Duodenal mucosa (tissue), 2 donors: ENCODE measurements at regions not wholly inside any gene's neighbourhood (a gene's known extent, or its start where the extent isn't known, plus 50 kb on each side); places are given as distances from the start of the nearest gene placed in this dataset.

Experiments
- H3K27ac ChIP-seq: one replicate; pipeline ENCODE4 v1.7.0; 2013; ENCODE audit warnings: low read depth, low read length
- H3K27me3 ChIP-seq, 2 donors: one replicate each; pipeline ENCODE4 v1.7.0; 2013; ENCODE audit warnings: low read length in 2 of 2, control low read depth in 1 of 2; ENCODE audit not compliant: insufficient read depth in 2 of 2, control insufficient read depth in 1 of 2
- H3K36me3 ChIP-seq, 2 donors: one replicate each; pipeline ENCODE4 v1.7.0; 2013; ENCODE audit warnings: low read length in 2 of 2, control low read depth in 1 of 2; ENCODE audit not compliant: insufficient read depth in 2 of 2, control insufficient read depth in 1 of 2
- H3K4me1 ChIP-seq, 2 donors: one replicate each; pipeline ENCODE4 v1.7.0; 2013; ENCODE audit warnings: low read length in 2 of 2, control low read depth in 1 of 2; ENCODE audit not compliant: insufficient read depth in 2 of 2, control insufficient read depth in 1 of 2
- H3K4me3 ChIP-seq, 2 donors: one replicate each; pipeline ENCODE4 v1.7.0; 2013; ENCODE audit warnings: low read length in 2 of 2, low read depth in 1 of 2
- H3K9ac ChIP-seq, 2 donors: one replicate each; pipeline ENCODE4 v1.7.0; 2013; ENCODE audit warnings: low read length in 2 of 2, low read depth in 1 of 2
- H3K9me3 ChIP-seq, 2 donors: one replicate each; pipeline ENCODE4 v1.7.0; 2013; ENCODE audit warnings: low read length in 2 of 2, control low read depth in 1 of 2; ENCODE audit not compliant: control insufficient read depth in 1 of 2

GRCh38 chr2:120401275-120402066, 55.5 kb downstream of the INHBB start:
- peaks cover 0 to 6% of the 10 kb centered on the region in 2 donors for H3K27me3 ChIP-seq
- no peak overlapping the region for H3K9ac ChIP-seq
- H3K27ac ChIP-seq = no peak overlapping the region
- H3K4me1 ChIP-seq = peaks cover 0 to 4% of the 10 kb centered on the region in 2 donors
- H3K9me3 ChIP-seq = no peaks in the 10 kb centered on the region
- H3K36me3 ChIP-seq = no peaks in the 10 kb centered on the region
- H3K4me3 ChIP-seq = no peak overlapping the region

GRCh38 chr2:120402067-120402433, 56.1 kb downstream of the INHBB start:
- no peaks in the 10 kb centered on the region for H3K36me3 ChIP-seq
- H3K27me3 ChIP-seq = peaks cover 0 to 4% of the 10 kb centered on the region in 2 donors
- H3K9me3 ChIP-seq = no peaks in the 10 kb centered on the region
- no peak overlapping the region for H3K9ac ChIP-seq
- H3K27ac ChIP-seq = no peak overlapping the region
- no peak overlapping the region for H3K4me3 ChIP-seq
- H3K4me1 ChIP-seq = peaks cover 0 to 4% of the 10 kb centered on the region in 2 donors

GRCh38 chr2:120402508-120402907, 56.6 kb downstream of the INHBB start:
- Histone ChIP-seq H3K4me3 (no peak overlapping the region), H3K27ac (no peak overlapping the region), H3K27me3 (no peaks in the 10 kb centered on the region), H3K9me3 (no peaks in the 10 kb centered on the region), H3K36me3 (no peaks in the 10 kb centered on the region), H3K9ac (no peak overlapping the region), H3K4me1 (peaks cover 0 to 4% of the 10 kb centered on the region in 2 donors)

- H3K9me3 ChIP-seq = no peaks in the 10 kb centered on the region
- no peaks in the 10 kb centered on the region for H3K27me3 ChIP-seq
- no peaks in the 10 kb centered on the region for H3K36me3 ChIP-seq
- no peak overlapping the region for H3K27ac ChIP-seq
- no peak overlapping the region for H3K4me3 ChIP-seq
- H3K4me1 ChIP-seq = peaks cover 0 to 4% of the 10 kb centered on the region in 2 donors
- no peak overlapping the region for H3K9ac ChIP-seq
These were observed 57.3 kb downstream of the INHBB start for GRCh38 chr2:120403261-120403660.

GRCh38 chr2:120403676-120404075, 57.7 kb downstream of the INHBB start:
- no peak overlapping the region for H3K9ac ChIP-seq

GRCh38 chr2:120404274-120404673, 58.3 kb downstream of the INHBB start:
- Histone ChIP-seq H3K9ac (no peak overlapping the region), H3K9me3 (peaks cover 0 to 3% of the 10 kb centered on the region in 2 donors), H3K27ac (no peak overlapping the region), H3K27me3 (no peaks in the 10 kb centered on the region), H3K4me1 (peaks cover 0 to 1% of the 10 kb centered on the region in 2 donors), H3K4me3 (no peak overlapping the region), H3K36me3 (no peaks in the 10 kb centered on the region)

More at GRCh38 chr2:120403676-120404075, 57.7 kb downstream of the INHBB start:
- no peaks in the 10 kb centered on the region for H3K27me3 ChIP-seq
- H3K4me1 ChIP-seq = peaks cover 0 to 4% of the 10 kb centered on the region in 2 donors
- no peak overlapping the region for H3K4me3 ChIP-seq
- no peak overlapping the region for H3K27ac ChIP-seq
- peaks cover 0 to 1% of the 10 kb centered on the region in 2 donors for H3K9me3 ChIP-seq
- H3K36me3 ChIP-seq = no peaks in the 10 kb centered on the region

- no peak overlapping the region for H3K4me3 ChIP-seq
- no peak overlapping the region for H3K9ac ChIP-seq
- no peaks in the 10 kb centered on the region for H3K27me3 ChIP-seq
- no peaks in the 10 kb centered on the region for H3K36me3 ChIP-seq
- H3K4me1 ChIP-seq = no peaks in the 10 kb centered on the region
- peaks cover 6 to 7% of the 10 kb centered on the region in 2 donors for H3K9me3 ChIP-seq
- H3K27ac ChIP-seq = no peak overlapping the region
These were observed 59.2 kb downstream of the INHBB start for GRCh38 chr2:120404941-120405758.

GRCh38 chr2:120405759-120406099, 59.8 kb downstream of the INHBB start:
- H3K36me3 ChIP-seq = no peaks in the 10 kb centered on the region
- H3K4me1 ChIP-seq = no peaks in the 10 kb centered on the region
- peaks cover 6 to 7% of the 10 kb centered on the region in 2 donors for H3K9me3 ChIP-seq
- no peak overlapping the region for H3K4me3 ChIP-seq
- no peak overlapping the region for H3K27ac ChIP-seq
- H3K27me3 ChIP-seq = no peaks in the 10 kb centered on the region
- no peak overlapping the region for H3K9ac ChIP-seq

GRCh38 chr2:120406566-120406965, 60.6 kb downstream of the INHBB start:
- H3K27me3 ChIP-seq = no peaks in the 10 kb centered on the region
- H3K36me3 ChIP-seq = no peaks in the 10 kb centered on the region
- H3K9me3 ChIP-seq = peaks cover 6 to 7% of the 10 kb centered on the region in 2 donors
- H3K9ac ChIP-seq = no peak overlapping the region
- no peak overlapping the region for H3K4me3 ChIP-seq
- H3K4me1 ChIP-seq = no peaks in the 10 kb centered on the region
- no peak overlapping the region for H3K27ac ChIP-seq

GRCh38 chr2:120410487-120410886, 64.6 kb downstream of the INHBB start:
- Histone ChIP-seq H3K9me3 (peaks cover 6 to 7% of the 10 kb centered on the region in 2 donors), H3K27me3 (no peaks in the 10 kb centered on the region), H3K9ac (no peak overlapping the region), H3K4me3 (no peak overlapping the region), H3K4me1 (no peaks in the 10 kb centered on the region), H3K36me3 (no peaks in the 10 kb centered on the region), H3K27ac (no peak overlapping the region)
